ENCODE measurements at regions not wholly inside any gene's neighbourhood (a gene's known extent, or its start where the extent isn't known, plus 50 kb on each side); places are given as distances from the start of the nearest gene placed in this dataset.

DNA sequence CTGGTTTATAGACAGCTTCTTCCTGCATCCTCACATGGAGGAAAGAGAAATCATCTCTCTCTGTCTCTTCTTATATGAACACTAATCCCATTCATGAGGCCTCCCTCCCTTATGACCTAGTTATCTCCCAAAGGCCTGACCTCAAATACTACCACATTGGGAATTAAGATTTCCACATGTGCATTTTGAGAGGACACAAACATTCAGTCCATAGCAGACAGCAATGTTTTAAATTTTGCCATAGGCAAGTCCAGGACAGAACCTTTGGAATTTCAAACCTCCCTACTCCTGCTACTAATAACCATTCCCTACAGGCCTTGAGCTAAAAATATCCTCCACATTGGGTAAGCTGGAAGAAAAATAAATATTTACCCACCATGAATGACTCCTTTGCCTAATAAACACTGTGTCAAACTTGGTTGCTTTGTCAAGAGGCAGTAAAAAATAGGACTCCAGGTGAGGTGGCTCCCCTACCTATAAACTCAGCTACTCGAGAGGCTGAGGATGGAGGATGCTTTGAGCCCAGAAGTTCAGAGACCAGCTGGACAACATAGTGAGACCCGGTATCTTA lies 113.7 kb downstream of the ZNF281 start (continued):
- TF ChIP-seq, protein P1, sequence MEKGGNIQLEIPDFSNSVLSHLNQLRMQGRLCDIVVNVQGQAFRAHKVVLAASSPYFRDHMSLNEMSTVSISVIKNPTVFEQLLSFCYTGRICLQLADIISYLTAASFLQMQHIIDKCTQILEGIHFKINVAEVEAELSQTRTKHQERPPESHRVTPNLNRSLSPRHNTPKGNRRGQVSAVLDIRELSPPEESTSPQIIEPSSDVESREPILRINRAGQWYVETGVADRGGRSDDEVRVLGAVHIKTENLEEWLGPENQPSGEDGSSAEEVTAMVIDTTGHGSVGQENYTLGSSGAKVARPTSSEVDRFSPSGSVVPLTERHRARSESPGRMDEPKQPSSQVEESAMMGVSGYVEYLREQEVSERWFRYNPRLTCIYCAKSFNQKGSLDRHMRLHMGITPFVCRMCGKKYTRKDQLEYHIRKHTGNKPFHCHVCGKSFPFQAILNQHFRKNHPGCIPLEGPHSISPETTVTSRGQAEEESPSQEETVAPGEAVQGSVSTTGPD (CRISPR knock-in tag; IDR thresholded peaks at IDR 0.05), result 0 out of 2 replicates have a peak, but pooled peaks have one; percentile 39
- TF ChIP-seq PHB2 (IDR thresholded peaks at IDR 0.05; ENCODE audit: partially characterized antibody) (no peak), ZNF121 (CRISPR knock-in tag; IDR thresholded peaks at IDR 0.05) (peak; percentile 86), HDAC1 (CRISPR knock-in tag; IDR thresholded peaks at IDR 0.05) (0 out of 2 replicates have a peak, but pooled peaks have one; percentile 30), ZNF205 (CRISPR knock-in tag; IDR thresholded peaks at IDR 0.05) (0 out of 2 replicates have a peak, but pooled peaks have one; percentile 20), ZNF124 (CRISPR knock-in tag; IDR thresholded peaks at IDR 0.05) (no peak), NFIC (IDR thresholded peaks at IDR 0.05; ENCODE audit: low read length) (peak; percentile 42; the same call in 1 of the 2 replicates), HNF4A (CRISPR knock-in tag; IDR thresholded peaks at IDR 0.05) (peak; percentile 61), ZNF644 (CRISPR knock-in tag; IDR thresholded peaks at IDR 0.05; ENCODE audit: low read depth) (peak; percentile 39; the same call in 1 of the 2 replicates), NR2F6 (IDR thresholded peaks at IDR 0.05) (peak; percentile 24; the same call in 1 of the 2 replicates), NR2F6 (CRISPR knock-in tag; IDR thresholded peaks at IDR 0.05) (peak; percentile 61; the same call in 1 of the 2 replicates), ZFP37 (CRISPR knock-in tag; IDR thresholded peaks at IDR 0.05; ENCODE audit: borderline replicate concordance) (no peak)
- TF ChIP-seq, protein P2, sequence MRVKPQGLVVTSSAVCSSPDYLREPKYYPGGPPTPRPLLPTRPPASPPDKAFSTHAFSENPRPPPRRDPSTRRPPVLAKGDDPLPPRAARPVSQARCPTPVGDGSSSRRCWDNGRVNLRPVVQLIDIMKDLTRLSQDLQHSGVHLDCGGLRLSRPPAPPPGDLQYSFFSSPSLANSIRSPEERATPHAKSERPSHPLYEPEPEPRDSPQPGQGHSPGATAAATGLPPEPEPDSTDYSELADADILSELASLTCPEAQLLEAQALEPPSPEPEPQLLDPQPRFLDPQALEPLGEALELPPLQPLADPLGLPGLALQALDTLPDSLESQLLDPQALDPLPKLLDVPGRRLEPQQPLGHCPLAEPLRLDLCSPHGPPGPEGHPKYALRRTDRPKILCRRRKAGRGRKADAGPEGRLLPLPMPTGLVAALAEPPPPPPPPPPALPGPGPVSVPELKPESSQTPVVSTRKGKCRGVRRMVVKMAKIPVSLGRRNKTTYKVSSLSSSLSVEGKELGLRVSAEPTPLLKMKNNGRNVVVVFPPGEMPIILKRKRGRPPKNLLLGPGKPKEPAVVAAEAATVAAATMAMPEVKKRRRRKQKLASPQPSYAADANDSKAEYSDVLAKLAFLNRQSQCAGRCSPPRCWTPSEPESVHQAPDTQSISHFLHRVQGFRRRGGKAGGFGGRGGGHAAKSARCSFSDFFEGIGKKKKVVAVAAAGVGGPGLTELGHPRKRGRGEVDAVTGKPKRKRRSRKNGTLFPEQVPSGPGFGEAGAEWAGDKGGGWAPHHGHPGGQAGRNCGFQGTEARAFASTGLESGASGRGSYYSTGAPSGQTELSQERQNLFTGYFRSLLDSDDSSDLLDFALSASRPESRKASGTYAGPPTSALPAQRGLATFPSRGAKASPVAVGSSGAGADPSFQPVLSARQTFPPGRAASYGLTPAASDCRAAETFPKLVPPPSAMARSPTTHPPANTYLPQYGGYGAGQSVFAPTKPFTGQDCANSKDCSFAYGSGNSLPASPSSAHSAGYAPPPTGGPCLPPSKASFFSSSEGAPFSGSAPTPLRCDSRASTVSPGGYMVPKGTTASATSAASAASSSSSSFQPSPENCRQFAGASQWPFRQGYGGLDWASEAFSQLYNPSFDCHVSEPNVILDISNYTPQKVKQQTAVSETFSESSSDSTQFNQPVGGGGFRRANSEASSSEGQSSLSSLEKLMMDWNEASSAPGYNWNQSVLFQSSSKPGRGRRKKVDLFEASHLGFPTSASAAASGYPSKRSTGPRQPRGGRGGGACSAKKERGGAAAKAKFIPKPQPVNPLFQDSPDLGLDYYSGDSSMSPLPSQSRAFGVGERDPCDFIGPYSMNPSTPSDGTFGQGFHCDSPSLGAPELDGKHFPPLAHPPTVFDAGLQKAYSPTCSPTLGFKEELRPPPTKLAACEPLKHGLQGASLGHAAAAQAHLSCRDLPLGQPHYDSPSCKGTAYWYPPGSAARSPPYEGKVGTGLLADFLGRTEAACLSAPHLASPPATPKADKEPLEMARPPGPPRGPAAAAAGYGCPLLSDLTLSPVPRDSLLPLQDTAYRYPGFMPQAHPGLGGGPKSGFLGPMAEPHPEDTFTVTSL (CRISPR knock-in tag; IDR thresholded peaks at IDR 0.05; ENCODE audit: borderline replicate concordance), result peak; percentile 96
- TF ChIP-seq, protein P3, sequence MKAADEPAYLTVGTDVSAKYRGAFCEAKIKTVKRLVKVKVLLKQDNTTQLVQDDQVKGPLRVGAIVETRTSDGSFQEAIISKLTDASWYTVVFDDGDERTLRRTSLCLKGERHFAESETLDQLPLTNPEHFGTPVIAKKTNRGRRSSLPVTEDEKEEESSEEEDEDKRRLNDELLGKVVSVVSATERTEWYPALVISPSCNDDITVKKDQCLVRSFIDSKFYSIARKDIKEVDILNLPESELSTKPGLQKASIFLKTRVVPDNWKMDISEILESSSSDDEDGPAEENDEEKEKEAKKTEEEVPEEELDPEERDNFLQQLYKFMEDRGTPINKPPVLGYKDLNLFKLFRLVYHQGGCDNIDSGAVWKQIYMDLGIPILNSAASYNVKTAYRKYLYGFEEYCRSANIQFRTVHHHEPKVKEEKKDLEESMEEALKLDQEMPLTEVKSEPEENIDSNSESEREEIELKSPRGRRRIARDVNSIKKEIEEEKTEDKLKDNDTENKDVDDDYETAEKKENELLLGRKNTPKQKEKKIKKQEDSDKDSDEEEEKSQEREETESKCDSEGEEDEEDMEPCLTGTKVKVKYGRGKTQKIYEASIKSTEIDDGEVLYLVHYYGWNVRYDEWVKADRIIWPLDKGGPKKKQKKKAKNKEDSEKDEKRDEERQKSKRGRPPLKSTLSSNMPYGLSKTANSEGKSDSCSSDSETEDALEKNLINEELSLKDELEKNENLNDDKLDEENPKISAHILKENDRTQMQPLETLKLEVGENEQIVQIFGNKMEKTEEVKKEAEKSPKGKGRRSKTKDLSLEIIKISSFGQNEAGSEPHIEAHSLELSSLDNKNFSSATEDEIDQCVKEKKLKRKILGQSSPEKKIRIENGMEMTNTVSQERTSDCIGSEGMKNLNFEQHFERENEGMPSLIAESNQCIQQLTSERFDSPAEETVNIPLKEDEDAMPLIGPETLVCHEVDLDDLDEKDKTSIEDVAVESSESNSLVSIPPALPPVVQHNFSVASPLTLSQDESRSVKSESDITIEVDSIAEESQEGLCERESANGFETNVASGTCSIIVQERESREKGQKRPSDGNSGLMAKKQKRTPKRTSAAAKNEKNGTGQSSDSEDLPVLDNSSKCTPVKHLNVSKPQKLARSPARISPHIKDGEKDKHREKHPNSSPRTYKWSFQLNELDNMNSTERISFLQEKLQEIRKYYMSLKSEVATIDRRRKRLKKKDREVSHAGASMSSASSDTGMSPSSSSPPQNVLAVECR (CRISPR knock-in tag; IDR thresholded peaks at IDR 0.05; ENCODE audit: borderline replicate concordance), result no peak
- TF ChIP-seq, protein P4, sequence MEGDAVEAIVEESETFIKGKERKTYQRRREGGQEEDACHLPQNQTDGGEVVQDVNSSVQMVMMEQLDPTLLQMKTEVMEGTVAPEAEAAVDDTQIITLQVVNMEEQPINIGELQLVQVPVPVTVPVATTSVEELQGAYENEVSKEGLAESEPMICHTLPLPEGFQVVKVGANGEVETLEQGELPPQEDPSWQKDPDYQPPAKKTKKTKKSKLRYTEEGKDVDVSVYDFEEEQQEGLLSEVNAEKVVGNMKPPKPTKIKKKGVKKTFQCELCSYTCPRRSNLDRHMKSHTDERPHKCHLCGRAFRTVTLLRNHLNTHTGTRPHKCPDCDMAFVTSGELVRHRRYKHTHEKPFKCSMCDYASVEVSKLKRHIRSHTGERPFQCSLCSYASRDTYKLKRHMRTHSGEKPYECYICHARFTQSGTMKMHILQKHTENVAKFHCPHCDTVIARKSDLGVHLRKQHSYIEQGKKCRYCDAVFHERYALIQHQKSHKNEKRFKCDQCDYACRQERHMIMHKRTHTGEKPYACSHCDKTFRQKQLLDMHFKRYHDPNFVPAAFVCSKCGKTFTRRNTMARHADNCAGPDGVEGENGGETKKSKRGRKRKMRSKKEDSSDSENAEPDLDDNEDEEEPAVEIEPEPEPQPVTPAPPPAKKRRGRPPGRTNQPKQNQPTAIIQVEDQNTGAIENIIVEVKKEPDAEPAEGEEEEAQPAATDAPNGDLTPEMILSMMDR (CRISPR knock-in tag; IDR thresholded peaks at IDR 0.05), result no peak

Measured in HepG2 (cell line).